A673 (cell line): ENCODE measurements at regions not wholly inside any gene's neighbourhood (a gene's known extent, or its start where the extent isn't known, plus 50 kb on each side); places are given as distances from the start of the nearest gene placed in this dataset.

Source experiments
- BruUV-seq: library from RNA; stranded (reverse); fragments of 400-500 nt; replicated peaks from 2 replicates; lab custom pipeline; 2021; lab: Mats Ljungman, UMichigan
- CTCF ChIA-PET: fragments of 300-600 bp; sonication (Branson Sonifier 250); formaldehyde crosslinking; loops from one replicate; lab custom pipeline; 2022; ENCODE audit warnings: antibody characterized with exemption; lab: Charles Lee
- POLR2A ChIA-PET: fragments of 300-600 bp; sonication (Branson Sonifier 250); formaldehyde crosslinking; loops from one replicate; lab custom pipeline; 2022; ENCODE audit warnings: antibody characterized with exemption; ENCODE audit not compliant: low non-redundant PET; lab: Charles Lee
- DNase-seq: peaks from one replicate; pipeline ENCODE4 v3.0.0-alpha.2; 2015; ENCODE audit warnings: low spot score
- H3K27ac ChIP-seq: fragments of 200-600 bp; sonication (generic); 2 replicates; pipeline ENCODE4 v1.5.1; 2016; ENCODE audit warnings: mixed run types, low read depth, mild to moderate bottlenecking, mixed read lengths, antibody characterized with exemption, low read length; ENCODE audit not compliant: poor library complexity, severe bottlenecking
- H3K27me3 ChIP-seq: fragments of 200-600 bp; sonication (generic); replicated peaks from 2 replicates; pipeline ENCODE4 v1.6.1; 2017; ENCODE audit warnings: mixed run types, low read depth, mild to moderate bottlenecking, mixed read lengths, antibody characterized with exemption, low read length; ENCODE audit not compliant: insufficient read depth, poor library complexity
- H3K36me3 ChIP-seq: fragments of 200-600 bp; sonication (generic); 2 replicates; pipeline ENCODE4 v1.6.1; 2016; ENCODE audit warnings: mixed run types, mild to moderate bottlenecking, mixed read lengths, antibody characterized with exemption, low read length; ENCODE audit not compliant: insufficient read depth, poor library complexity, severe bottlenecking
- H3K4me1 ChIP-seq: fragments of 200-600 bp; sonication (generic); 2 replicates; pipeline ENCODE4 v1.6.1; 2017; ENCODE audit warnings: mixed run types, mild to moderate bottlenecking, mixed read lengths, antibody characterized with exemption, low read length; ENCODE audit not compliant: insufficient read depth, poor library complexity, severe bottlenecking
- H3K4me3 ChIP-seq: fragments of 200-600 bp; sonication (generic); 2 replicates; pipeline ENCODE4 v1.5.1; 2016; ENCODE audit warnings: low read depth, mixed run types, mild to moderate bottlenecking, mixed read lengths, low read length; ENCODE audit not compliant: poor library complexity, severe bottlenecking
- H3K9me3 ChIP-seq: fragments of 200-600 bp; sonication (generic); 2 replicates; pipeline ENCODE4 v1.6.1; 2016; ENCODE audit warnings: mixed run types, low read depth, mild to moderate bottlenecking, mixed read lengths, antibody characterized with exemption, low read length; ENCODE audit not compliant: poor library complexity, severe bottlenecking
- CTCF ChIP-seq: fragments of 300-800, 200-600 bp; sonication (generic); conservative IDR thresholded peaks from 2 replicates; pipeline ENCODE4 v1.5.1; 2017; ENCODE audit warnings: low read depth, mild to moderate bottlenecking, antibody characterized with exemption, low read length, moderate library complexity, mixed read lengths
- EZH2 ChIP-seq: fragments of 200-600 bp; sonication (generic); IDR thresholded peaks from 2 replicates; pipeline ENCODE4 v1.6.1; 2017; ENCODE audit warnings: borderline replicate concordance, low read depth, mild to moderate bottlenecking, mixed read lengths, antibody characterized with exemption, low read length; ENCODE audit not compliant: poor library complexity, severe bottlenecking
- intact Hi-C: fragments of 100-400 bp; cut with micrococcal nuclease; formaldehyde crosslinking; loops from one replicate; pipeline ENCODE4 v1.10.0; 2022; ENCODE audit not compliant: unreplicated experiment

DNA sequence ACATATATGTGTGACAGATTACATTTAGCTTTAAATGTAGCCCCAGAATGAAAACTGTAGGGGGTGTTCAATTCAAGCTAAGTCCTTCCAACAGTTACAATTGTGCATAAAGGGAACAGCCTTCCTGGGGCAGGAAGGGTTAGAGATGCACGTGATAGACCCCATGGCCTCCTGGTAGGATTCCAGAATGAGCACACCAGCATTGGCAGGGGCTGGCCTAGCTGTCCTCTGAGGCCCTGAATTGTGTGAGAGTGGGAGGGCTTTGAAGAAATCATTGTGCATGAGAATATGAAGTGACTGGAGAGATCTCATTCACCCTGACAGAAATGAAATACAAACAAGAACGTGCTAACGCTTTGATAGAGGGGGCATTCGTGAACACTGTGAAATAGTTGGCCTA, 663.8 kb upstream of the KLF4 start:
- Histone ChIP-seq H3K27me3 (no peaks in the 10 kb centered on the region), H3K27ac (no peak overlapping the region), H3K4me3 (no peak overlapping the region), H3K36me3 (no peaks in the 10 kb centered on the region), H3K9me3 (no peaks in the 10 kb centered on the region), H3K4me1 (no peaks in the 10 kb centered on the region)
- TF ChIP-seq CTCF (no peak), EZH2 (no peak)
- CTCF ChIA-PET: no interaction called here
- intact Hi-C loops: no loop called here
- no peak for DNase-seq
- no TSS peak for BruUV-seq
- POLR2A ChIA-PET: no interaction called here

DNA sequence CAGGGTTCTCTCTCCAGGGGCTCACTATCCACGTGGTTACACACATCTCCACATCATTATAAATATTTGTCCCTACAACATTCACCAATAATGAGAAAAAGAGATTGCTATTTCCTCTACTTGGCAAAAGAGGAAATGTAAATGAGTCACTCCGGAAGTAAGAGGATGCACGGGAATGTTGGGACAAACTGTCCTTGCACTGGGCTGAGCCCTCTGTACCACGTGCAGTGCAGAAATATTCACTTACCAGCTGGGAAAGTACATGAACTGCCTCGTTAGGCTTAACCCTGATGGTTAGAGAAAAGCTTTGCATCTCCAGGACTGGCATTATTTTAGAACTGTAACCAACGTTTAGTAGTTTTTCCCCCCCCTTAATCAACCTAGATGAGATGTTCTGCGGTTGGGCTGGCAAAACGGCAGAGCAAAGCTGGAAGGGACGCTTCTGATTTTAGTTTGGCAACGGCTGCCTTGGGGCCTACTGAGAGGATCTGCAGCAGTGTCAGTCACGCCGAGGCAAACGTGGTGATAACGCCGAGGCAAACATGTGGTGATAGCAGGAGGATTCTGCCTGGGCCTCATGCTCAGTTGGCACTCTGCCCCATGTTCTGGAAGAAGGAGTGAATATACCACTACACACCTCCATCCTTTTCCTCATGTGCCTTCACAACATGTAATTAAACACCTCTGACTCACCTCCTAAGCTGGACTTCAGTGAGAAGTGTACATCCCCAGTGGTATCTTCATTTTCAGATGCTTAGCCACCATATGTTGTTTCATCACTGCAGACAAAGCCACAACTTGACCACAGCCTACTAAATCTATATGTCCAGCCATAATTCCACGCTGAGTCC, 661.4 kb upstream of the KLF4 start:
- CTCF ChIA-PET: no interaction called here
- POLR2A ChIA-PET: no interaction called here
- H3K4me3 ChIP-seq: no peak overlapping the region
- H3K4me1 ChIP-seq: no peaks in the 10 kb centered on the region
- peak; percentile 64 for DNase-seq
- H3K27ac ChIP-seq: no peak overlapping the region
- H3K27me3 ChIP-seq: no peaks in the 10 kb centered on the region
- H3K9me3 ChIP-seq: no peaks in the 10 kb centered on the region
- no TSS peak for BruUV-seq
- TF ChIP-seq CTCF: no peak
- TF ChIP-seq EZH2: no peak
- no peaks in the 10 kb centered on the region for H3K36me3 ChIP-seq
- intact Hi-C loops: no loop called here

- Histone ChIP-seq H3K27ac (no peak overlapping the region), H3K27me3 (no peaks in the 10 kb centered on the region), H3K4me1 (no peaks in the 10 kb centered on the region), H3K36me3 (no peaks in the 10 kb centered on the region), H3K4me3 (no peak overlapping the region), H3K9me3 (no peaks in the 10 kb centered on the region)
- ChIA-PET CTCF (no interaction called here), POLR2A (no interaction called here)
- no TSS peak for BruUV-seq
- no peak for TF ChIP-seq EZH2
- no peak for TF ChIP-seq CTCF
- no peak for DNase-seq
- intact Hi-C loops: no loop called here
These were observed 659.8 kb upstream of the KLF4 start for GRCh38 chr9:108149326-108149725.
